Right ventricle myocardium inferior (tissue), 1 donor: ENCODE measurements at regions not wholly inside any gene's neighbourhood (a gene's known extent, or its start where the extent isn't known, plus 50 kb on each side); places are given as distances from the start of the nearest gene placed in this dataset.
"Not testable (repeated sequence)": the region's sequence is repeated elsewhere in the genome, so short reads cannot be mapped to it uniquely, and the experiment has no call there.

Experiments used
- ATAC-seq: fragments of 200-7000 bp; cut with Tn5 transposase; one replicate; pipeline ENCODE4 v1.9.1; 2020; ENCODE audit warnings: mild to moderate bottlenecking, moderate library complexity
- DNase-seq: peaks from one replicate; pipeline ENCODE4 v3.0.0; 2021; ENCODE audit errors: missing footprints
- intact Hi-C: fragments of 100-400 bp; cut with DNase I; formaldehyde crosslinking; loops from one replicate; pipeline ENCODE4 v1.11.0; 2022
- donor health status: DM: no; HTN: yes; CAD: no; lungs with severe emphysema.

DNA sequence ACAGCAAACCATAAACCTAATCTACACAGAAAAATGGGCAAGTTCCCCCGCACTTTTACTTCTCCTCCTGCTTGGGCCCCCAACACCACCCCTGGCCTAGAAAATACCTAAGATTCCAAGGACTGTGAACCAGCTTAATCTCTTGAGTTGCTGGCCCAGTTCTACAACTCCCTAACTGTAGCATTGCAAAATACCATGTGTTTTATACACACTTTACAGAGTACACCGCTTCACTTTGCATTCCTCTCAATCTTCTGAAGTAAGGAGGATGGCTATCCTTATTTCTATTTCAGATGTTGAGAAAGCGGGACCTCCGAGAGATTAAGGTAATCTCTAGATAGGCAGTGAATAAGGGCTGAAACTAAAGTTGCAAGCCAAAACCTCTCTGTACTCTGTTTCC, 408.3 kb upstream of the NR5A2 start:
- no peak for ATAC-seq
- DNase-seq = no peak
- intact Hi-C loops = no loop called here

DNA sequence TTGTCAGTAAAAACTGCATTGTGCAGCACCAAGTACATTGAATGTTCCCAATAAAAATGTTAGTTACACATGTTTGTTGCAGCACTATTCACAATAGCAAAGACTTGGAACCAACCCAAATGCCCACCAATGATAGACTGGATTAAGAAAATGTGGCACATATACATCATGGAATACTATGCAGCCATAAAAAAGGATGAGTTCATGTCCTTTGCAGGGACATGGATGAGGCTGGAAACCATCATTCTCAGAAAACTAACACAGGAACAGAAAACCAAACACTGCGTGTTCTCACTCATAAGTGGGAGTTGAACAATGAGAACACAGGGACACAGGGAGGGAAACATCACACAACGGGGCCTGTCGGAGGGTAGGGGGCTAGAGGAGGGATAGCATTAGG, 401.3 kb upstream of the NR5A2 start:
- ATAC-seq, DNase-seq, intact Hi-C loops: not testable (repeated sequence)

DNA sequence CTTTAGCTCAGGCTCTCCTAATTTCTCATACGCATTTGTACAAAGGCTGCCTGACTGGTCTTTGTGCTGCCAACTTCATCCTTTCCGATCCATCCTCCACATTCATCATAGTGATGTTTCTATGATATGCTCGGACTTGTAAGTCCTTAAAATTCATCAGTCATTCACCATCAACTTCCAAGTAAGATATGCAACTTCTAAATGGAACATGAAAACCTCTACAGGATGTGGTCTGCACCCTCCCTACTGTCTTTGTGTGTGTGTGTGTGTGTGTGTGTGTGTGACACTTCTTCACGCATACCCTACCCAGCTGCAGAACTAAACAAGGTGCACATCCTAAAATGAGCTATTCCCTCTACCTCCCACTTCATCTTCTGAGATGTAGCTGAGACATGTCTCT, 397.9 kb upstream of the NR5A2 start:
- no peak for DNase-seq
- ATAC-seq = no peak
- intact Hi-C loops = no loop called here

DNA sequence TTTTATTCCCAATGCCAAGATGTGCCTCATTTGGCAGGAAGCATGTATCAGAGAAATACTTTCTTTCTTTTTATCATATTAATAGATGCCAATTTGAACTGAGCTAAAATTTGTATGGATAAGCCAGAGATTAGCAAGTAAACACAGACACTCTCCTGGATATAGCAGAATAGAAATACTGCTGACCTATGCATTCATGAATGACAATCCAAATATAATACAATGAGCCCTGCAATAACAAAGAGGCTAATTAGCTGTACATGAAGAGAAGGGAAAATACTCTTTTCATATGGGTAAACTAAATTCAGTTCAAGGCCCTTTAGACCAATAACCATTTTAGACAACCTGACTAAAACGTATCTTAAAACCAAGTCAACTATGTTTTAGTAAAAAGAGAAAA, 388.1 kb upstream of the NR5A2 start:
- ATAC-seq = no peak
- intact Hi-C loops = no loop called here
- no peak for DNase-seq

DNA sequence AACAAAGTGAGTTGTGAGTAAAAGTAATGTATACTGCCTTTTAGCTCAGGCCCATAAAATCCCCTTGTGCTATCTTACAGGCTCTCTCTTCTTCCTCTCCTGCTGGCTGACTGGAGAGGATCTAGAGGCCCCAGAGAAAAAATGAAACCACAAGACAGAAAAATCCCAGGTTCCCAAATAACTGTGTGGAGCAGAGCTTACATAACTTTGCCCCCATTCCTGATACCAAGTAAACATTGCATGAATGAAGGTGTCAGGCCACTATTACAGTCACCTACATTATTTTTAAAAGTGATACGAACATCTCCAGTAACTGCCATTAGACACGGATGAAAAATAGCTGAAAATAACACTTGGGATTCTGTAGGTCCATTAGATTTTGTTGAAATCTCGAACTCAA, 386.0 kb upstream of the NR5A2 start:
- DNase-seq (no peak), ATAC-seq (no peak)
- intact Hi-C loops = no loop called here

DNA sequence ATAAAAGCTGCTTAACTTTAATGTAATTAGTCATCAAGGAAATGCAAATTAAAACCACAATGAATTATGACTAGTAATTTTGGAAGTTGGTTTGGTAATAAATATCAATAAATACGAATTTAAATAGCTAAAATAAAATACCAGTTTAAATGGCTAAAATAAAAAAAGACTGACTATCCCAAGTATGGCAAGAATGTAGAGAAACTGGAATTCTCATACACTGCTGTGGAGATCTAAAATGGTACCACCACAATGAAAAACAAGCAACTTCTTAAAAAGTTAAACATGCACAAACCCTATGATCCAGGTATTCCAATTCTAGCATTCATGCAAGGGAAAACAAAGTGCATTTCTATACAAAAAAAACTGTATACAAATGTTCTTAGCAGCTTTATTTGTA, 382.6 kb upstream of the NR5A2 start:
- intact Hi-C loops = no loop called here

GRCh38 chr1:199646761-199647160, 380.7 kb upstream of the NR5A2 start:
- no peak for ATAC-seq
- intact Hi-C loops = no loop called here
- no peak for DNase-seq

More for the DNA sequence above, 382.6 kb upstream of the NR5A2 start:
- DNase-seq (no peak), ATAC-seq (no peak)

GRCh38 chr1:199657449-199657848, 370.1 kb upstream of the NR5A2 start:
- intact Hi-C loops = no loop called here
- ATAC-seq = no peak

DNA sequence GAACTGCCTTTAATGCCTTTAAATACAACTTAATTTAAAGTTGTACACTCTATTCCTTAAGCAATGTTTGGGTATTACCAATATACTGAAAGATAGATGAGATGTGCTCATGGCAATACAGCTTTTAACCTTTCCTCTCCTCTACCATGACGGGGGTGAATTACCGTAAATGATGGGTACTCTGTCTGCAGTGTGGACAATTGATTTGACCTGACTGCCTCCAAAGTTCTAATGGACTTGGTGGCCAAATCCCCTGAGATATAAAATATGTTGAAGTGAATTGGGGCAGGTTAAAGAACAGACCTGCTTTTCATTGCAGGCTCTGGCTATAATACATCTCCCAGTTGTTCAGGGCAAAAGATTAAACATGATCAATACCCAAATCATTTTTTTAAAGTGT, 367.4 kb upstream of the NR5A2 start:
- ATAC-seq (no peak), DNase-seq (no peak)
- intact Hi-C loops = no loop called here

More at GRCh38 chr1:199657449-199657848, 370.1 kb upstream of the NR5A2 start:
- no peak for DNase-seq

GRCh38 chr1:199665371-199665770, 362.1 kb upstream of the NR5A2 start:
- intact Hi-C loops = no loop called here
- DNase-seq (no peak), ATAC-seq (no peak)

DNA sequence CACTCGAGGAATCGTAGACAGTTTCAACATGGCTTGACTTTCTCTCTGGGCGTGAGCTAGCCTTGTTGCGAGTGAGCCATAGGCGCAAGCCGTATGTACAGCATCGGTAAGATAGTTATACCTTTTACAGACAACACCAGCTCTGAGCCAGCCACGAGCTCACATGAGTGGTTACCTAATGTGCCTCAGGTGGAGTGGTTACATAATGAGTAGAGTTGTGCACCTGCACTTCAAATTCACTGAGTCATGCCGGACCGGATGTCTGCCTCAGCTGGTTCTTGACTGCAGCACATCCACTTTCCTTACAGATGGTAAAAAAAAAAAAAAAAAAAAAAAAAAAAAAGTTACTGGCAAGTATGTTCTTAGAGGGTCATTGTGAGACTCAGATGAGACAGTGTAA, 360.4 kb upstream of the NR5A2 start:
- intact Hi-C loops = no loop called here
- no peak for DNase-seq
- ATAC-seq = no peak

- ATAC-seq = no peak
- intact Hi-C loops = no loop called here
- DNase-seq = no peak
Measured at GRCh38 chr1:199669916-199670315, 357.6 kb upstream of the NR5A2 start.

DNA sequence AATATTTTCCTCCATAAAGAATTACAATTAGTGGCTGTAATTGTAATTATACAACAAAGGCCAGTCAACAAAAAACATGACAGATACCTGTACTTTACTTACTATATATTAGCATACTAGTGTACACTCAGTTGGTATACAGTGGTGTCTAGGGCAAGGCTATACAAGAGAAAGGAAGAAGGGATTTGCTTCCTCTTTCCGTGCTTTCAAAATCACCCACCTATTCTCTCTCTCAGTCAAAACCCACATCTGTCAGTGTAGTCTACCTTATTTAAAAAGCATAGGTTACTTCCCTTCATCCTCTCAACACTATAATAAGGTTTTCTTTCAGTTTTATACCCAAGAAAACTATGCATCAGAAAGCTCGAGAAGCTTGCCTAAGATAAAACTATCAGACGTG, 355.8 kb upstream of the NR5A2 start:
- ATAC-seq (no peak), DNase-seq (no peak)
- intact Hi-C loops = no loop called here

DNA sequence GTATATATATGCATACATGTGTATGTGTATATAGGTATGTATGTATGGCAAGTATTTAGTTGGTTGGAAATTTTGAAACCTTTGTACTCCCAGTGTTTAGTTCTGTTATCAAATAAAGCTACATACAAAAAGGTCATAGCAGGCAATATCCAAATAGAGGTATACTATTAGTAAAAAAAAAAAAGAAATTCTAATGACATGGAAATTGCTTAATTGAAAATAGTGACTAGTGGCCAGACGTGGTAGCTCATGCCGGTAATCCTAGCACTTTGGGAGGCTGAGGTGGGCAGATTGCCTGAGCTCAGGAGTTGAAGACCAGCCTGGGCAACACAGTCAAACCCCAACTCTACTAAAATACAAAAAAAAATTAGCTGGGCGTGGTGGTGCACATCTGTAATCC, 351.6 kb upstream of the NR5A2 start:
- ATAC-seq (no peak), DNase-seq (no peak)
- intact Hi-C loops = no loop called here

GRCh38 chr1:199678771-199679170, 348.7 kb upstream of the NR5A2 start:
- ATAC-seq = no peak
- intact Hi-C loops = no loop called here
- no peak for DNase-seq

GRCh38 chr1:199682081-199682480, 345.4 kb upstream of the NR5A2 start:
- DNase-seq (no peak), ATAC-seq (no peak)
- intact Hi-C loops = loop anchor here (10.0 kb wide), 1 partner anchor 593 kb away; no protein-coding TSS in a partner anchor

- no peak for DNase-seq
- intact Hi-C loops = loop anchor here (2.0 to 10.0 kb wide), 4 partner anchors 590 to 823 kb away; no protein-coding TSS in a partner anchor
- ATAC-seq = no peak
Measured at GRCh38 chr1:199684686-199685273, 342.7 kb upstream of the NR5A2 start.

DNA sequence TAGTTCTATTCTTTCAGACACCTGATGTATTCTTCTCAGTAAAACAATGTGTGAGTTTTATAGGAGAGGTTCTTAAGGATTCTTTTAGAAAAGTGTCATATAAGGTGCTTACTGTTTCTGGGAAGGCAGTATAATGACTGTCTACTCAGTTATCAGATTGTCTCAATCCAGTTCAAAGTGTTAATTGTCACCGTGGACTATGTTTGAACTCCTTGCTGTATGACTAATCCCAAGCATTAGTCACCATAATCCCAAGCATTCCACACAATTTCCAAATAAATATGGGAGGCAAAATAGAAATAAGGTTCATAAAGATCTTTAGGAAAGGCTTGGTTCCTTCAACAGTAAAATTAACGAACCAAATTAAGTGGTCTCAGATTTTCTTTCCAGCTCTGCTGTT, 342.1 kb upstream of the NR5A2 start:
- DNase-seq (no peak), ATAC-seq (no peak)
- intact Hi-C loops = loop anchor here (2.0 to 10.0 kb wide), 4 partner anchors 589 to 822 kb away; no protein-coding TSS in a partner anchor

GRCh38 chr1:199687321-199687720, 340.2 kb upstream of the NR5A2 start:
- ATAC-seq (no peak), DNase-seq (no peak)
- intact Hi-C loops = loop anchor here (5.0 to 10.0 kb wide), 3 partner anchors 587 to 820 kb away; no protein-coding TSS in a partner anchor

DNA sequence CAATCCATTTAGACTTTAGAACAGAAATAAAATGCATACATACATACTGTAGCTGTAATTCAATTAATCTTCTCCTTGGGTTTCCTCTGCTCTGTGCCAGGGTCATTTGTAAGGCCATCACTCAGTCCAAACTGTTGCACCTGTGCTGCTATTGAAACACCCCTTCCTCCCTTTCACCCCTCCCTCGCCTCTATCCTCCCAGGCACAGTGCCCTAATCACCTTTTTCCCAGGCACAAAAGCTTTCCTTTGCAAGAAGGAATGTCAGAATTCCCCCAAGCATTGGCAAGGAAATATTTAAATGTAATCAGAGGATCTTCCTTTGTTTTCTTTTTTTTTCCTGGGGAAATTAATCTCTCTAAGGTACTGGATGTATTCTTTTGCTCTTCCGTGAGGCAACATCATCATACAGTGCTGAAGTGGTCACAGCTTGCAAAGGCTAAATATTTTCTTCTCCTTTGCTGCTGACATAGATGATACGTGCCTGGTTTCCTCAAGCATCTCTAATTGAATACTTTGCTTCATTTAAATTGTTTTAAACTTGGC, 339.3 kb upstream of the NR5A2 start:
- ATAC-seq = no peak
- intact Hi-C loops = loop anchor here (5.0 to 10.0 kb wide), 3 partner anchors 587 to 819 kb away; no protein-coding TSS in a partner anchor
- DNase-seq = no peak

DNA sequence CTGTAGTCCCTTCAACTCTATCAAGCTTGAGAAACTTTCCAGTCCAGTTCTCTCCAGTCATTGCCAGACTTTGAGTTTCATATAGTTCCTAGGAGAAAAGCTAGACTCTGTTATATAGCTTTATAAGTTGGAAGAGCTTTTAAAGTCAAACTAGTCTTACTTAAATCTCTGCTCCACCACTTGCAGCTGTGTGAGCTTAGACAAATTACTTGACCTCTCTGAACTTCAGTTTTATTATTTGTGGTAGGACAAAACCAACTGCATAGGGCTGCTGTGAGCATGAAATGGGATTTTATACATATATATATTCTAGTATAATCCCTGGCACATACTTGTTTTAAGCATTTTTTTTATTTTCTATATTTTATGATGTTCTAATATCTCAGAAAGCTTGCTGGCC, 338.7 kb upstream of the NR5A2 start:
- intact Hi-C loops = loop anchor here (5.0 to 10.0 kb wide), 3 partner anchors 586 to 819 kb away; no protein-coding TSS in a partner anchor
- DNase-seq (no peak), ATAC-seq (no peak)
